HG03439 (cell line): ENCODE measurements at regions not wholly inside any gene's neighbourhood (a gene's known extent, or its start where the extent isn't known, plus 50 kb on each side); places are given as distances from the start of the nearest gene placed in this dataset.
"Not testable (repeated sequence)": the region's sequence is repeated elsewhere in the genome, so short reads cannot be mapped to it uniquely, and the experiment has no call there.

Source experiments
- ATAC-seq: cut with Tn5 transposase; IDR thresholded peaks from one replicate; pipeline ENCODE4 v1.9.1; 2021; ENCODE audit warnings: mild to moderate bottlenecking, moderate library complexity; ENCODE audit not compliant: unreplicated experiment

DNA sequence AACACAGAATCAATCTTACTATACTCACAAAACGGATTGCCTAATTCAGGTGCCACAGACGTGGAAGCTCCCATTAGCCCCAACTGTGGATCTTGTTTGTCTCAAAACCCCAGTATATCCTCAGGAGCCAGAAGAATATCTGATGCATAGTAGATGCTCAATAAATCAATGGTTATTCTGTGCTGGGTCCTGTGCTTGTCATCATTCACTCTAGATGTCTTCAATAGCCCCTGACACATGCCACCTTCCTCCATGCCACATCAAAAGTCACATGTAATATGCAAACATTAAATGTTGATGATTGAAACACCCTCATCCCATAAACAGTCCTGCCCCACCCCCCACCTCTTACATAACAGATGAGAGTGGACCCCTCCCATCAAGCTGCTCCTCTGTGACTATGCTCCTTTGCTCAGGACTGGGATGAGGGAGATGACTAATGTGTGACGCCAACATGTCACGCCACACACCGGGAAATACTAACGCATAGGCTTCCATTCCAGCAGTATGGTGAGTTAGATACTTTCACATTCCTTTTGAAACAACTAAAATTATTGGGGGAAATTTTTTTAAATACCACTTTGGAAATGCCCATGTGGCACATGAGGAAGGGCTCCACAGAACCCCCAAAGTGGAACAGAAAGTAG, 267.6 kb upstream of the SDK2 start:
- ATAC-seq, result no peak

GRCh38 chr17:73912373-73912746, 268.1 kb upstream of the SDK2 start:
- no peak for ATAC-seq

GRCh38 chr17:73914536-73915274, 270.5 kb upstream of the SDK2 start:
- ATAC-seq, result no peak

- ATAC-seq, result not testable (repeated sequence)
Measured at GRCh38 chr17:73919033-73919432, 274.8 kb upstream of the SDK2 start.

GRCh38 chr17:73921306-73921705, 277.1 kb upstream of the SDK2 start:
- no peak for ATAC-seq

- ATAC-seq, result no peak
Measured at GRCh38 chr17:73924114-73924908, 279.2 kb upstream of the RPL38 start.

GRCh38 chr17:73924909-73925186, 278.6 kb upstream of the RPL38 start:
- ATAC-seq, result no peak

- ATAC-seq, result no peak
Measured at GRCh38 chr17:73929860-73930430, 273.5 kb upstream of the RPL38 start.

DNA sequence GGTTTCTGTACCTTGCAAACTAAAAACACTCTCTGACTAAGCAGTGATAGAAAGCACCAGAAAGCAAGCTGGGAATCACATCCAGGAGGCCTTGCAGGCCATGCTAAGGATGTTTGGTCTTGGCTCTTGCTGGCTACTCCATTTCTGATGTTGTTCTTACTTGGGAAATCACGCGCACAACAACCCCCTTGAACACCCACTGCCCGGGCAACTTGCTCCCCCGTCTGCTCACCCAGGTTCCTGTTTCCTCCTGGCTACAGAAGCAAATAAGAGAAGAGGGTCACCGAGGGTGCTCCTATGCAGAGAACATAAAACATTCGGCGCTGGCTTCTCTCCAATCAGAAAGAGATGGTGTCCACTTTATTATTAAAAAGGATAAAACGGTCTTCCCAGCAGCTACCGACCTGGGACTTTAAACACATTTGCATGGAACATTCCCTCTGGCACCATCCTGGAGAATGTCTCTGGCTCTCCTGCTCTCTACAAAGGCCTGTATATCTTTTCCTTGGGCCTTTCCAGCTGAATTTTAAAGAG, 271.2 kb upstream of the RPL38 start:
- no peak for ATAC-seq

DNA sequence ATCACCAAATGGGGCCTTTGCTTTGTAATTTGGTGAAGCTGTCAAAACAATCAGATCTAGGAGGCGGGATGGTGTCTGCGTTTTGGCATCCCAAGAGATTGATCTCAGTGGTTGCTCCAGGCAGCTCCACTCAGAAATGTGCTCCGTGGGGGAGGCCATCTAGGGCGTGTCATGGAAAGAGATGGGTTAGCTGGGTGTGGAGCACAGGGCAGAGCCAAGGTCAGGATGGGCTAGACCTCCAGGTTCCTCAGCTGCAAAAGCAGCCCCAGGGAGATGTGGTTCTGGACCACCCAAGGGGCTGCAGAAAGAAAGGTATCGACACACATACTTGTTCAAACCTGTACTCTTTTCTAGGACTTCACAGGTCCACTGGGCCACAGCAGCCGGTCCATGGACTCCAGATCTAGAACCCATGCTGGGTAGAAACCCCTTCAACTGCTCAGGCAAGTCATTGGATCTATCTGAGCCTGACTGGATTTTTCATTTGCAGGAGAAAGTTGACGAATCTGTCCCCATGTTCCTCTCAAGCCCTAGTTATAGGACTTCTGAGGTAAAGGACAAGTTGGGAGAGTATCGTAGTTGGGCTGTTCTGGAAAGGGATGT, 270.2 kb upstream of the RPL38 start:
- ATAC-seq, result no peak

GRCh38 chr17:73933871-73934270, 269.6 kb upstream of the RPL38 start:
- no peak for ATAC-seq

DNA sequence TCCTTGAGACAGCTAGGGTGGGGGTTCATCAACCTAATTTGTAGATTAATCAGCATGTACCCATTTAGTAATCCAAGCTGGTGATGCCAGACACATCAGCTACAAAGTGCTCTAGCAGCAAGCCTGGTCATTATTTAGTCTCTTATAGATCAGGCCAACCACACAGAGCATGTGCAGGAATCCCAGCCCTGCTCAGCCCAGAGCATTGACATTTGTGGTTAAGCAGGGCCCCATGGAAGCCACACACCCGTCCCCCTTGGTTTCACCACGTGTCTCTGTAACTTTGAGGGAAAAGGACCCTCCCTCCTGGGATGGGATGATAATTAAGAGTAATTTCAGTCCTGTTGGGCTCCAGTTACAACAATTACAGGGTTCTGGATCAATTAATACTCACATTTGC, 268.8 kb upstream of the RPL38 start:
- ATAC-seq, result no peak

DNA sequence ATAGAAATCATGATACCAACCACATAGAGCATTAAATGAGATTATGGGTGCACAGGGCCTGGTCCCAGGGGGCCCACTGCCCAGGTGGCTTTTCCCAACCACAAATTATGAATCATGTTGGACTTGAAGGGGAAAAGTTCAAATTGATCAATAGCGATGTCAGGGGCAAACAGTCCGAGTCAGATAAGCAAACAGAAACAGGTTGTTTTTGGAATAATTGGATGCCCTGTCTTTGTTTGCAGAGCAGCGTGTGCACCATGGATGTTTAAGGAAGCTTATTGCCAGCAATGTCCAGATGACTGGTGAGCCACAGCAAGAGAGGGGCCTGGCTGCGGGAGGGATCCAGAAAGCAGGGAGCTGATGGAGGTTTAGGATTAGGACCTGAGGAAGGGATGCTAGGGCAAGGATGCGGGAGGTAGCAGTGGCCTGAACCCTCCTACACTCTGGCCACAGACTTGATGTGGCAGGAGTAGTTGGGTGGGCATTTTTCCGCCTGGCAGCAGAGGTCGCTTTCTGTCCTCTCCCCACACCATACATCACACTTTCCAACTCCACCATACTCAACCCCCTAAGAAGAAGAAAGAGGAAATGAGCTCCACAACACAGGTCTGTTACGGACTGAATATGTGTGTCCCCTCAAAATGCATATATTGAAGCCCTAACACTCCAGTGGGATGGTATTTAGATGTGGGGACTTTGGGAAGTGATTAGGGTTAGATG, 266.4 kb upstream of the RPL38 start:
- ATAC-seq, result no peak

DNA sequence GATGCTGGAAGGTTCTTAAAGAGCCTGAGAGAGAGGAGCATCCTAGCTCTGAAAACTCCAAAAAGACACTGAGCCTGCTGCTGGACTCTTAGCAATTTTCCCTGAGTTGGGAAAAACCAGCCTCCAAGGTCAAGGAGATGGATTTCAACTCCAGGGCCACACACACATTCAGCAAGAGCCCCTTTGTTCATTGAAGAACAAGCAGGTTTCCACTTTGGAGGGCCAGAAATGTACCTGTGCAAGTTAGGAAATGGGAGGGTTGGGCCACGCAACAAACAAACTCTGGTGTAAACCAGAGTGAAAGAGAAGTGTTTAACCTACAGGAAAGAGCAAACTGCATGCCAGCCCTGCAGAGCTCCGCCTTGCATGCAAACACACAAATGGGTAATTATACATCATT, 264.8 kb upstream of the RPL38 start:
- no peak for ATAC-seq

DNA sequence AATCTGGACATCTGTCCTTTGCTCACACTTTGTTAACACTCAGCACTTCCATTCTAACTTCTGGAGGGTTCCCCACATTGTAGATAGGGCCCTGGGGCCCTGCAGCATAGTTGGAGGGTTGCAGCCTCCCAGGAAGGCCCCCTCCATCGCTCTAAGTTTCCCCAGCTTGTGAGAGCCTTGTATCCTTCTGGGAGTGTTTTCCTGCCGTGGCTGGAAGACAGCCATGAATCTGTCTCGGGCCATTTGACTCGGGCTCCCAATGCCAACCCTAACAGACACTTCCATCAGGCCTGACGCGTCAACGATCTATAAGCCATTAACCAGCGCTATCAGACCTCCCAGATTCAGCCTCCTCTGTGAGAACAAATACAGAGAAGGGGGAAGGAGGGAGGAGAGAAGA, 263.7 kb upstream of the RPL38 start:
- ATAC-seq, result no peak

DNA sequence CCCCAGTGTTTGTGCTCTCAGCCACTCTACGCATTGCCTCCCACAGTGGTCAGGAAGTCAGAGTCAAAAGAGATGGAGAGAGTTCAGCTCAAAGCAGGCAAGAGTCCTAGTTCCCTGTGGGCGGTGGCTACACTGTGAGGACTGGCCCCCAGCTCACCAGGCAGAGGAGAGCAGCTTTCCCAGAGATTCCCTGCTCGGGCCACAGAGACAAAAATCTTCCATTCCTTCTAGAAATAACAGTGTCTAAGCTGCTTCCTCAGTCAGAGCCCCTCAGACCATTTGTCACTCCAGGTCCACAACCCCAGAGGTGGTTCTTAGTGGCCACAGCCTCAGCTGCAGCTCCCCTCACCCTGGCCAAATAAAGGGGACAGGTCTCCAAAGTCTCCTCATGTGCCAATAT, 263.0 kb upstream of the RPL38 start:
- no peak for ATAC-seq

DNA sequence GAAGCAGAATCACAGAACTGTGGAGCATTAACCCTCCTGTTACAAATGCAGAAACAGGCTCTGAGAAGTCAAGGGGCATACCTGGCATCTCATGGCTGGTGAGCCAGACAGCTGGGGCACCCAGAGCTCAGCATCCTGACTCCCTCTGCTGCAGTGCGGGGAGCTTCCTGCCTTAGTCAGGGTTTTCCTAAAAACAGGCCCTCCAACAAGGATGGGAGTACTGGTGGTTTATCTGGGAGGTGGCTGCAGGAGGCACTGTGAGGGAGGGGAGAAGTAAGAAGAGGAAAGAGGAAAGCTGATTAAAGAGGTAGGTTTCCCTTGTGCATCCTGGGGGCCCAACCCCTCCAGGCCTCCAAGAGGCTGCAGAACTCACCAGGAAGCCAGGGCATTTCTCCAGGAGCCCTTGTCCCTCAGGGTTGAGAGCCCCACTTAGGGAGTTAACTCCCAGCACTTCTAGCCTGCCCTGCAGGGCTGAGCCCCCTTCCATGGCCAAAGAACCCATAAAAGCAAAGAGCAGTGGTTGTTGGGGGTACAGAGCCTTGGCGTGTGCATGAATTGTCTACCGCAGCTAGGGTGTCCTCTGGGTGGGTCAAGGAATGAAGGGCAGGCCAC, 261.5 kb upstream of the RPL38 start:
- ATAC-seq, result no peak

DNA sequence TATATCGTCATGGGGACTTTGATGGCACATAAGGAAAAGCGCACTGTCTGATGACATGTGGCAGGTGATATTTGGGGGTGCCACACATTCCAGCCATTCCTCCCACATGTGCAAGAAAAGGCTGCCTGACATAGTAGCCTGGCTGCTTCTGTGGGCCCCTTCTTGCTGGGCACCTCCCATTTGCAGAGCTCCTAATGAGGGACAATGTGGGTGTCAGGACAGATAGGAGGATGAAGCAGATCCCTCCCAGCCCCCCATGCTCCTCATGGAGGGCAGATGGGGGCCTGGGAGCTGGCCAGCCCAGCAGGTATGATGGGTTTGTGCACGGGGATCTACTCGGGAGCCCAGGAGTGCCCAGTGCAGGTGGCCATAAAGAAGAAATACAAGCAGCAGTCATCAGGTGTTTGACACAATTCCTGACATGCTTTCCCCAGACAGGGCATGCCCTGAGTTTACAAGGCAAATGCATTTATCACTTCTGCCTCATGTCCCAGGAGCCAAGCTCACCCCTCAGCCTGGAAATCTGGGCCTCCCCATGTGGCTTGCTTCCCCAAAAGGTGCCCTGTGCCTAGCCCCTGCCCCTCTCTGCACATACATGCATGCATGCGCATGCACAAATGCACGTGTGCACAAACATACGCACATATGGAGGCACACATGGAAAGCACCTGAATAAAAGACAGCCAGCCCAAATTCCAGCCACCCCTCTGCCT, 260.6 kb upstream of the RPL38 start:
- ATAC-seq, result no peak

DNA sequence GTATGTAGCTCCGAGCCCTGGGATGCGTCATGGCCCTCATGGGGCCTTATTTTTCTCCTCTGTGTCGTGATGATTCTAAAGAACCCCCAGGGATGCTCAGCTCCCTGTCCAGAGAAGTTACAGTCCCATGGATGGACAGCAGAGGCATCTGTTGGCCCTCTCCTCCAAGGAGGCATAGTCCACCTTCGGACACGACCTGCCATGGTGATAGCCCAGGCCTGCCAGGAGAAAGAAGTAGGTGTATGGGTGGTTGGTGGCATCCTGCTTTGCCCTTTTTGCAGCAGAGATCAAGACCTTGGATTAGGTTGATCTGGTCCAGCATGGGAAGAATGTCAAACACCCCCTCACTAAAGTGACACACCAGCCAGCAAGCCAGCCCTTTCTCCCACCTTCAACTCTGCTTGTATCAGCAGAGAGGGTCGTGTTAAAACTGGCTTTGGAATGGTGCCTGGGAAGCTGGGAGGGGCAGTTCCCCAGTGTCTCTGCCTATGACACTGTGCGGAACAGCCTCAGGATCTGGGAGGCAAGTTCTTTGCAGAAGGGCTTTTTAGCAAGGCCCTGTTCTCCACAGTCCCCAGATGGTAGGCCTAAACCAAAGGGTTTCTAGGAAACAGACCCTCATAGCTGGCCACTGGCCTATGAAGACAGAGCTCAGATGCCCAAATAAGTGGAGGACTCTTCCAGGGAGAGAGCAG, 259.9 kb upstream of the RPL38 start:
- no peak for ATAC-seq
